Cardiac fibroblast (primary cell): ENCODE measurements at regions not wholly inside any gene's neighbourhood (a gene's known extent, or its start where the extent isn't known, plus 50 kb on each side); places are given as distances from the start of the nearest gene placed in this dataset.

ENCODE experiments used
- DNase-seq, 2 donors: peaks; one replicate each; pipeline versions ENCODE4 v3.0.0 to v3.0.0-alpha.2; 2010; ENCODE audit warnings: low read depth in 2 of 2
- H3K4me3 ChIP-seq, 2 donors: replicated peaks in 1 of 2; 1 replicate in 1 of 2; 2 replicates in 1 of 2; pipeline ENCODE4 v1.5.1; 2011; ENCODE audit warnings: low read depth in 2 of 2, low read length in 2 of 2, mild to moderate bottlenecking in 2 of 2, moderate library complexity in 1 of 2
- TF ChIP-seq, protein P1 (sequence below): IDR thresholded peaks from one replicate; pipeline ENCODE4 v1.5.1; 2011; ENCODE audit warnings: low read depth, mild to moderate bottlenecking, low read length, inconsistent platforms

- no peak overlapping the region for H3K4me3 ChIP-seq
- TF ChIP-seq, protein P1, sequence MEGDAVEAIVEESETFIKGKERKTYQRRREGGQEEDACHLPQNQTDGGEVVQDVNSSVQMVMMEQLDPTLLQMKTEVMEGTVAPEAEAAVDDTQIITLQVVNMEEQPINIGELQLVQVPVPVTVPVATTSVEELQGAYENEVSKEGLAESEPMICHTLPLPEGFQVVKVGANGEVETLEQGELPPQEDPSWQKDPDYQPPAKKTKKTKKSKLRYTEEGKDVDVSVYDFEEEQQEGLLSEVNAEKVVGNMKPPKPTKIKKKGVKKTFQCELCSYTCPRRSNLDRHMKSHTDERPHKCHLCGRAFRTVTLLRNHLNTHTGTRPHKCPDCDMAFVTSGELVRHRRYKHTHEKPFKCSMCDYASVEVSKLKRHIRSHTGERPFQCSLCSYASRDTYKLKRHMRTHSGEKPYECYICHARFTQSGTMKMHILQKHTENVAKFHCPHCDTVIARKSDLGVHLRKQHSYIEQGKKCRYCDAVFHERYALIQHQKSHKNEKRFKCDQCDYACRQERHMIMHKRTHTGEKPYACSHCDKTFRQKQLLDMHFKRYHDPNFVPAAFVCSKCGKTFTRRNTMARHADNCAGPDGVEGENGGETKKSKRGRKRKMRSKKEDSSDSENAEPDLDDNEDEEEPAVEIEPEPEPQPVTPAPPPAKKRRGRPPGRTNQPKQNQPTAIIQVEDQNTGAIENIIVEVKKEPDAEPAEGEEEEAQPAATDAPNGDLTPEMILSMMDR, result no peak
- no peak for DNase-seq
Measured at GRCh38 chr10:7485244-7485556, 74.4 kb upstream of the SFMBT2 start.

DNA sequence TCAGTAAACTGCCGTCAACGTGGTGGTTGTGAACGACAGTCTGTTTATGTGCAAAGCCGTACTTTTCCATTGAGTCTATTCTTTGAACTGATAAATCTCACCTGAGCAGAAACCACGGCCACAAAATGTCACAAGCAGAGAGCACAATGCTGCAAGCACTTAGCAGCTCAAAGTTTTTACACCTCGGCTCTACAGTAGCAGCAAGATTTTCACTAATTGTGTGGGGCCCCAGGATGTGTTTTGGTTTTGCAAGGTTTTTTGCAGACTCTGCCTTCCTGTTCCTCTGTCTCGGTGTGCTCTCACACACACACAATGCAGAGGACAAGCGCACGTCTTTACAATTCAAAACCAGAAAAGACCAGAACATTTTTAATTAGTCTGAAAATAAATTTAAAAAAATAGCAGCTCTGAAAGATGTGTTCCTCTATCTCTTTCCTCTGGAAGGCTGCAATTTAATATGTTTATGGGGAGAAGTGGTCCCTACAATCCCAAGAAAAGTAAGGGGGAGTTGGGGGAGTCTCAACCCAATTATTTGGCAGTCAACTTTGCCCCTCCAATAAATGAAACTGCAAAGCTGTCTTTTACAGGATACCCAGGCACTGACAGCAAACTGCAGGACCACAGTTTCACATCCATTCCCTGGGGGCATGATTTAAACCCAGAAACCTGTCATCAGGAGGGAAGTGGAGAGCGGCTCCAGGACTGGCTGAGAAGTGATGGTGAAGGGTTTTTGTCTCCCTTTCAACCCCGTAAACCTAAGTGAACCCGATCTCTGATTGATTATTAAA, 73.8 kb upstream of the SFMBT2 start:
- no peak overlapping the region for H3K4me3 ChIP-seq
- DNase-seq, result no peak
- TF ChIP-seq, protein P1, result no peak

GRCh38 chr10:7483848-7484247, 73.0 kb upstream of the SFMBT2 start:
- TF ChIP-seq, protein P1, result no peak
- no peak overlapping the region for H3K4me3 ChIP-seq
- DNase-seq, result no peak

DNA sequence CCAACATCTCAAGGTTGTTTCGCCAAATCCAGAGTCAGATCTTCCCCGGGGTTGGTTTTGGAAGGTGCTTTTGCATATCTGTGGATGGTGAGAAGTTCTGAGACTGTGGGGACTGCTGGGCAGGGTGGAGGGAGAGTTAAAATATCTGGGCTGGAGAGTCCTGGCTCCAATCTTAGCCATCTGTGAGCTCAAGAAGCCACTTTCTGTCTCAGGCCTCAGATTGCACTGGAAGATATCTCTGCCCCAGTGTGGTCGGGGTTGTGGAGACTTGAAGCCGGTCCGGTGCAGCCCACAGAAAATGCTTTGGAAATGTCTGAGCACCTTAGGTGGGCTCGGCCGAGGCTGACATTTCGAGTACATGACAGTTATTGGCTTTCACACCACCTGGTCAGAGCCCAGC, 72.2 kb upstream of the SFMBT2 start:
- TF ChIP-seq, protein P1, result no peak
- no peak overlapping the region for H3K4me3 ChIP-seq
- no peak for DNase-seq

DNA sequence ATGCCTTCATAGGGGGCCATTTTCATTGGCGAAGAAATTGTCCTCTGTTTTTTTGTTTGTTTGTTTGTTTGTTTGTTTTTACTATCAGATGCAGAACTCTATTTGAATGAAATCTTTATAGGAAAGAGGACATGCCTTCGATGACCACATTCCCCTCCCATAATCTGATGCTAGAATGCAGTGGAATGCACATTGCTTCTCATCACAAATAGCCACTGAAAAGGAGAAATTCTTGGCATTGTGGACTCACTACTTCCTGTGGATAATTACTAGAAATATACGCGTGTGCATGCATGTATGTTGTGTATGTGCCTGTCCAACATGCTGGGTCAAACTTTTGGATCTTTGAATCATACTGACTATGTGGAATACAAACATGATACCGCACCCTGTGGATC, 70.5 kb upstream of the SFMBT2 start:
- peak in 1 of 2 donors; percentile 16 for DNase-seq
- H3K4me3 ChIP-seq, result no peak overlapping the region
- TF ChIP-seq, protein P1, result no peak

GRCh38 chr10:7480742-7481367, 70.0 kb upstream of the SFMBT2 start:
- H3K4me3 ChIP-seq, result no peak overlapping the region
- TF ChIP-seq, protein P1, result no peak
- DNase-seq, result no peak
